ENCODE measurements at regions not wholly inside any gene's neighbourhood (a gene's known extent, or its start where the extent isn't known, plus 50 kb on each side); places are given as distances from the start of the nearest gene placed in this dataset.
"Not testable (repeated sequence)": the region's sequence is repeated elsewhere in the genome, so short reads cannot be mapped to it uniquely, and the experiment has no call there.

DNA sequence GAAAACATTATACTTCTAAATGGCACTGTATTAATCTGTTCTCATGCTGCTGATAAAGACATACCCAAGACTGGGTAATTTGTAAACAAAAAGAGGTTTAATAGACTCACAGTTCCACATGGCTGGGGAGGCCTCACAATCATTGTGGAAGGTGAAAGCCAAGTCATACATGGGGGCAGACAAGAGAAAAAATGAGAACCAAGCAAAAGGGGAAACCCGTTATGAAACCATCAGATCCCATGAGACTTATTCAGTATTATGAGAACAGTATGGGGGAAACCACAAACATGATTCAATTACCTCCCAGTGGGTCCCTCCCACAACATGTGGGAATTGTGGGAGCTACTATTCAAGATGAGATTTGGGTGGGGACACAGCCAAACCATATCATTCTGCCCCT lies 408.3 kb downstream of the BMP2 start:
- H3K27ac ChIP-seq (ENCODE audit: insufficient read depth, low read length); H4K91ac ChIP-seq (ENCODE audit: insufficient read depth, low read depth, low read length); H3K9ac ChIP-seq (ENCODE audit: low read depth, low read length); H3K23ac ChIP-seq (ENCODE audit: low read depth, low read length); H2BK5ac ChIP-seq (ENCODE audit: low read depth, low read length, poor library complexity, severe bottlenecking); H3K4me2 ChIP-seq (ENCODE audit: low read depth, low read length); H3K4ac ChIP-seq (ENCODE audit: low read depth, low read length); H2AK5ac ChIP-seq (ENCODE audit: low read depth, low read length); in situ Hi-C loops (cut with MboI; ENCODE audit: low sequenced_read_pairs); H3K4me3 ChIP-seq (ENCODE audit: insufficient read depth, low read depth, low read length); H3K9me1 ChIP-seq (ENCODE audit: insufficient read depth, low read length); H3K79me1 ChIP-seq (ENCODE audit: low read depth in 1 of 2, low read length in 2 of 2); CTCF ChIA-PET; H2AFZ ChIP-seq (replicated peaks; ENCODE audit: low read length, poor library complexity); H3K27me3 ChIP-seq (ENCODE audit: control insufficient read depth, insufficient read depth, low read length); H3K18ac ChIP-seq (ENCODE audit: low read depth, low read length); H2BK20ac ChIP-seq (ENCODE audit: low read depth, low read length); H3K36me3 ChIP-seq (ENCODE audit: control insufficient read depth, insufficient read depth, low read length); H2BK15ac ChIP-seq (ENCODE audit: low read depth, low read length); BruUV-seq (replicated peaks); H4K5ac ChIP-seq (ENCODE audit: low read depth, low read length); H3K4me1 ChIP-seq (ENCODE audit: control insufficient read depth, insufficient read depth, low read length); POLR2A ChIA-PET (ENCODE audit: unreplicated experiment); H4K20me1 ChIP-seq (ENCODE audit: insufficient read depth, low read length); H2AK9ac ChIP-seq (replicated peaks; ENCODE audit: low read depth, low read length, poor library complexity); ATAC-seq (ENCODE audit: low read depth); H3K14ac ChIP-seq (replicated peaks; ENCODE audit: low read depth, low read length); H3K9me3 ChIP-seq (ENCODE audit: control insufficient read depth, insufficient read depth, low read length); H4K8ac ChIP-seq (ENCODE audit: low read depth in 2 of 2, low read length in 2 of 2); DNase-seq; H3K56ac ChIP-seq (ENCODE audit: extremely low read depth, insufficient read depth, low read length); H2BK120ac ChIP-seq (ENCODE audit: low read depth, low read length); intact Hi-C loops (cut with micrococcal nuclease); dilution Hi-C loops (cut with HindIII; ENCODE audit: low sequenced_read_pairs, unreplicated experiment): not testable (repeated sequence)
- no CpG with 5 or more reads among the region's 1 CpG for WGBS, 2 experiments (ENCODE audit: extremely low coverage in 2 of 2, insufficient read length in 1 of 2)
